Fibroblast of pulmonary artery (primary cell): ENCODE measurements at regions not wholly inside any gene's neighbourhood (a gene's known extent, or its start where the extent isn't known, plus 50 kb on each side); places are given as distances from the start of the nearest gene placed in this dataset.

Source experiments
- DNase-seq: peaks from one replicate; pipeline ENCODE4 v3.0.0-alpha.2; 2010; ENCODE audit warnings: low read depth
- H3K4me3 ChIP-seq: replicated peaks from 2 replicates; pipeline ENCODE4 v1.5.1; 2011; ENCODE audit warnings: low read depth, mild to moderate bottlenecking, control low read depth, low read length, moderate library complexity
- TF ChIP-seq, protein P1 (sequence below): IDR thresholded peaks from 2 replicates; pipeline ENCODE4 v1.5.1; 2011; ENCODE audit warnings: mild to moderate bottlenecking, control low read depth, low read length, inconsistent platforms; ENCODE audit errors: missing control alignments

- TF ChIP-seq, protein P1, sequence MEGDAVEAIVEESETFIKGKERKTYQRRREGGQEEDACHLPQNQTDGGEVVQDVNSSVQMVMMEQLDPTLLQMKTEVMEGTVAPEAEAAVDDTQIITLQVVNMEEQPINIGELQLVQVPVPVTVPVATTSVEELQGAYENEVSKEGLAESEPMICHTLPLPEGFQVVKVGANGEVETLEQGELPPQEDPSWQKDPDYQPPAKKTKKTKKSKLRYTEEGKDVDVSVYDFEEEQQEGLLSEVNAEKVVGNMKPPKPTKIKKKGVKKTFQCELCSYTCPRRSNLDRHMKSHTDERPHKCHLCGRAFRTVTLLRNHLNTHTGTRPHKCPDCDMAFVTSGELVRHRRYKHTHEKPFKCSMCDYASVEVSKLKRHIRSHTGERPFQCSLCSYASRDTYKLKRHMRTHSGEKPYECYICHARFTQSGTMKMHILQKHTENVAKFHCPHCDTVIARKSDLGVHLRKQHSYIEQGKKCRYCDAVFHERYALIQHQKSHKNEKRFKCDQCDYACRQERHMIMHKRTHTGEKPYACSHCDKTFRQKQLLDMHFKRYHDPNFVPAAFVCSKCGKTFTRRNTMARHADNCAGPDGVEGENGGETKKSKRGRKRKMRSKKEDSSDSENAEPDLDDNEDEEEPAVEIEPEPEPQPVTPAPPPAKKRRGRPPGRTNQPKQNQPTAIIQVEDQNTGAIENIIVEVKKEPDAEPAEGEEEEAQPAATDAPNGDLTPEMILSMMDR = no peak
- no peak overlapping the region for H3K4me3 ChIP-seq
- no peak for DNase-seq
Observed at GRCh38 chr14:101185946-101186345, 282.4 kb upstream of the RTL1 start.

GRCh38 chr14:101186544-101186943 lies 283.0 kb upstream of the RTL1 start:
- H3K4me3 ChIP-seq = no peak overlapping the region

DNA sequence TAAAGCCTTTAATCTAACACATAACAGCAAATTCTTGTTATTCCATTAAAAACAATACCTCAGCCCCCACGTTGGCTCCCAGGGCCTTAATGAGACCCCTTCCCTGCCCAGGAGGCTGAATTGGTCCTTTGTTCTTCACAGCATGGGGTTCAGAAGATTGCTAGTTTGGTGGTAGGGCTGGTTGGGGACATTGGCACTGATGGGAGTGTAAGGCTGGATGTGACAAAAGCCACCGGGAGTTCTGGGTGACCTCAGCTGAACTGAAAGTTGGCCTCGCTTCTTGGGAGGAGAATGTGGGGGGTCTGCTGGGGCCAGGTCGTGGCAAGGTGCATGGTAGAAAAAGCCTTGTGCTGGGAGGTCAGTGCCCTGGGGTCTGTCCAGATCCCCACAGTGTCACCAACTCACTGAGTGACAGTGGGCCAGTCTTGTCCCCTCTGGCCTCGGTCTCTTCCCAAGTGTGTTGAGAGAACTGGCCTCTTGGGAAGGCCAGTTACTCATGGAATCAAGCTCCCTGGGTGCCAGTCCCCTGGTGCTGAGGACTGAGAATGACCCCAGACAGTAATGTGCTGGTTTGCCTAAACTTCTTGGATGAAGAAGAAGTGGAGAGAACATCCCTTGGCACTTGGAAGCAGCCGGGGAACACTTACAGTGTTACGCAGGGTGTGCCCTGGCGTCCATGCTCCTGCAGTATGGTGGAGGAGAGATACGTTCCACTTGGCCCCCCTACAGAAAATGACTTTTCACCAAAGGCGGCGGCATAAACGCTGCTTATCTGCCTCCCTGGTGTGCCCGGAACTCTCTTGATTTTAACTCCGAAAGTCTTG lies 283.7 kb upstream of the RTL1 start:
- TF ChIP-seq, protein P1 = no peak

More at GRCh38 chr14:101186544-101186943, 283.0 kb upstream of the RTL1 start:
- TF ChIP-seq, protein P1 = no peak
- no peak for DNase-seq

GRCh38 chr14:101187816-101188570 lies 284.5 kb upstream of the RTL1 start:
- H3K4me3 ChIP-seq = no peak overlapping the region
- no peak for DNase-seq
- TF ChIP-seq, protein P1 = no peak

More for the DNA sequence above, 283.7 kb upstream of the RTL1 start:
- H3K4me3 ChIP-seq = no peak overlapping the region
- DNase-seq = no peak

DNA sequence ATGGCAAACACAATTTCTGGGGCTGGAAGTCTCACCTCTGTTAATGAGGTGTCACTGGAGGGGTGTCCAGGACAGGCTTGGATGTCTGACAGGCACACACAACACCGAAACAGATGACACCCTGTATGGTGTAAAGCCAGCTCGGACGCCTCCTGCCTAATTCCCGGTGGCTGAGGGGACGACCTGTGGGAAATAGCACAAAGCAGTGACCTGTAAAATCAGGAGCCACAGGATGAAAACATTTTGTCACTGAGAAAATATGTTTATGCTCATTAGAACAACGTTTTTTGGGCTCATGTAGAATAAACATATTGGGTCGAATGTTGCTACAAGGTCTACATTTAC lies 285.0 kb upstream of the RTL1 start:
- TF ChIP-seq, protein P1 = no peak
- no peak for DNase-seq

GRCh38 chr14:101189266-101189665 lies 285.7 kb upstream of the RTL1 start:
- DNase-seq = no peak
- no peak overlapping the region for H3K4me3 ChIP-seq
- TF ChIP-seq, protein P1 = no peak

More for the DNA sequence above, 285.0 kb upstream of the RTL1 start:
- no peak overlapping the region for H3K4me3 ChIP-seq
